Pancreas (tissue), 10 donors: ENCODE measurements at regions not wholly inside any gene's neighbourhood (a gene's known extent, or its start where the extent isn't known, plus 50 kb on each side); places are given as distances from the start of the nearest gene placed in this dataset.

Experiments used
- ATAC-seq, 4 donors: fragments of 200-7000 bp; cut with Tn5 transposase; one replicate each; pipeline versions ENCODE4 v1.8.0 to v1.9.1; 2020; ENCODE audit warnings: mild to moderate bottlenecking in 4 of 4, moderate library complexity in 4 of 4
- DNase-seq, 6 donors: peaks; one replicate each; pipeline ENCODE4 v3.0.0-alpha.2; 2020
- FAIRE-seq: peaks from 2 replicates; lab custom pipeline; 2012; peaks lifted over from hg19 to GRCh38; lab: Jason Lieb, UNC
- H3K27ac ChIP-seq, 4 donors: fragments of 200-600 bp; sonication (generic); 1 replicate in 3 of 4; 2 replicates in 1 of 4; pipeline versions ENCODE4 v1.5.0 to v1.8.0; 2020
- H3K27me3 ChIP-seq, 4 donors: fragments of 200-600 bp; one replicate each; pipeline ENCODE4 v1.8.0; 2021
- H3K36me3 ChIP-seq, 3 donors: fragments of 200-600 bp; sonication (generic) in 1 of 3; one replicate each; pipeline versions ENCODE4 v1.5.0 to v1.8.0; 2020 to 2021
- H3K4me1 ChIP-seq, 3 donors: fragments of 200-600 bp; one replicate each; pipeline ENCODE4 v1.8.0; 2021
- H3K4me3 ChIP-seq, 4 donors: fragments of 200-600 bp; sonication (generic) in 2 of 4; one replicate each; pipeline versions ENCODE4 v1.5.0 to v1.8.0; 2020 to 2021
- H3K9me3 ChIP-seq, 4 donors: fragments of 200-600 bp; one replicate each; pipeline ENCODE4 v1.8.0; 2021
- WGBS, 2 donors: extraction: QIAGEN DNeasy Blood & Tissue Kit; methylation state at CpG; one replicate each; pipeline ENCODE4 v1.1.7; 2013; 5-methylcytosine and 5-hydroxymethylcytosine counted together
- intact Hi-C, 3 donors: fragments of 100-400 bp; cut with DNase I; formaldehyde crosslinking; loops; one replicate each; pipeline versions ENCODE4 v1.11.1 to v1.14.2; 2022
- TF ChIP-seq, protein P1 (sequence below), 4 donors: fragments of 200-600 bp; sonication (generic) in 3 of 4; IDR thresholded peaks; one replicate each; pipeline versions ENCODE4 v1.5.0 to v1.8.0; 2021; ENCODE audit warnings: antibody characterized with exemption in 4 of 4
- donor health status: healthy with polysubstance abuse.
- donor health status: DM: no; HTN: no; CAD: no; lungs with moderate emphysema.
- donor health status: DM: no; HTN: no; CAD: no.
- donor health status: control.
- donor health status: control.
- donor health status: Bipolar disorder and iron deficiency.
- donor health status: DM: yes; HTN: yes; CAD: no.
- donor health status: DM: no; HTN: no; CAD: no.
- donor health status: DM: no; HTN: no; CAD: no.
- donor health status: DM: yes; HTN: yes; CAD: no.

DNA sequence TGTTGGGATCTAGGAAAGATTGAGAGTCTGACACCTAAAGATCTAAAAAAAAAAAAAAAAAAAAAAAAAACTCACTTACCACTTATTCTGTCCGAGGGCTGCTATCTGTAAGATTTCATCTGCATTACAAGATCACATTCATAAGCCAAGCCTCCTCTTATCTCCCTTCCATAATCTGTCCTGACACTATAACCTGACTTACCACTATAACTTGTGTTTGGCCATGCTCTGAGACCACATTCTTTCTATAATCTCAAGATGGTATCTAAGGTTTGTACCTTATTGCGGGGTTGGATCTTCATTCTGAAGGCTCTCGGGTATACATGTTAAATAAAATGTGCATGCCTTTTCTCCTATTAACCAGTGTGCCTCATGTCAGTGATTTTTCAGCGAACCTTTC is 144.4 kb downstream of the MAGEB17 start:
- DNase-seq, result no peak

DNA sequence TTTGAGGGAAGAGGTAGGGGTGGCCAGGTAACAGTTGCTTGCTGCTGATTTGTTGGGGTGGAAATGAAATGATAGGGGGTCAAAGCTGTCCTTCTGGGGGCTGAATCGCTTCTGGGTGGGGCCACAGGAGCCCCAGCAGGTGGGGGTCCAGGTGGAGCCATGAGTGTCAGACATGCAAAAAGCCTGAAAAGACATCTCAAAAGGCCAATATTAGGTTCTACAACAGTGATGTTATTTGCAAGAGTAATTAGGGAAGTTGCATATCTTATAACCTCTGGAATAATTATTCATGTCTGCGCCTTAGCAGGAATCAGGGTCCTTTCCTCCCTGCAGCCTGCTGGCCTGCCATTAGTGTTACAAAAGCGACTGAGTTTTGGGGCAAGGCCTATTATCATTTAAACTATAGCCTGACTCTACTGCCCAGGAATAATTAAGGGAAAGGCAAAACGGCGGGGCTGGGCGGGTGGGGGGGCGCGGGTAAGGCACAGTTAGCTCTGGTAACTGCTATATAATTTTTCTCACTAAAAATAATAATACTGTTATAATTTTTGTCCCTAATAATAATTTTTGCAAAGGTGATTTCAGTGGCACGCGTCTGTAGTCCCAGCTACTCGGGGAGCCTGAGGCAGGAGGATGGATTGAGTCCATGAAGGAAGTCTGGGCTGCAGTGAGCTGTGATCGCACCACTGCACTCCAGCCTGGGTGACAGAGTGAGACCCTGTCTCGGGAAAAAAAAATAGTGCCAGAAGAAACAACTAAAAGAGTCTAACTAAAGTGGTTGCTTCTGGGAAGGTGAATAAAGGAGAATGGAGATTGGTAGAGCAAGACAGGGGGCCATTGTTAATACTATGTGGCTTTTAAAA is 145.7 kb downstream of the MAGEB17 start:
- Histone ChIP-seq H3K4me3 (no peak overlapping the region), H3K9me3 (no peaks in the 10 kb centered on the region), H3K36me3 (no peaks in the 10 kb centered on the region), H3K27ac (no peak overlapping the region), H3K27me3 (peaks cover 0 to 7% (median 0%) of the 10 kb centered on the region in 4 donors), H3K4me1 (no peaks in the 10 kb centered on the region)
- WGBS, 2 donors, result 71 to 79% methylated on average over 13 of the region's 13 CpGs
- DNase-seq, result no peak
- TF ChIP-seq, protein P1, sequence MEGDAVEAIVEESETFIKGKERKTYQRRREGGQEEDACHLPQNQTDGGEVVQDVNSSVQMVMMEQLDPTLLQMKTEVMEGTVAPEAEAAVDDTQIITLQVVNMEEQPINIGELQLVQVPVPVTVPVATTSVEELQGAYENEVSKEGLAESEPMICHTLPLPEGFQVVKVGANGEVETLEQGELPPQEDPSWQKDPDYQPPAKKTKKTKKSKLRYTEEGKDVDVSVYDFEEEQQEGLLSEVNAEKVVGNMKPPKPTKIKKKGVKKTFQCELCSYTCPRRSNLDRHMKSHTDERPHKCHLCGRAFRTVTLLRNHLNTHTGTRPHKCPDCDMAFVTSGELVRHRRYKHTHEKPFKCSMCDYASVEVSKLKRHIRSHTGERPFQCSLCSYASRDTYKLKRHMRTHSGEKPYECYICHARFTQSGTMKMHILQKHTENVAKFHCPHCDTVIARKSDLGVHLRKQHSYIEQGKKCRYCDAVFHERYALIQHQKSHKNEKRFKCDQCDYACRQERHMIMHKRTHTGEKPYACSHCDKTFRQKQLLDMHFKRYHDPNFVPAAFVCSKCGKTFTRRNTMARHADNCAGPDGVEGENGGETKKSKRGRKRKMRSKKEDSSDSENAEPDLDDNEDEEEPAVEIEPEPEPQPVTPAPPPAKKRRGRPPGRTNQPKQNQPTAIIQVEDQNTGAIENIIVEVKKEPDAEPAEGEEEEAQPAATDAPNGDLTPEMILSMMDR (IDR thresholded peaks at IDR 0.05), result no peak
- no peak for ATAC-seq
- FAIRE-seq, result no peak
- intact Hi-C loops, result no loop called here

More for the DNA sequence above, 144.4 kb downstream of the MAGEB17 start:
- Histone ChIP-seq H3K27ac (no peak overlapping the region), H3K36me3 (no peaks in the 10 kb centered on the region), H3K4me3 (no peak overlapping the region), H3K4me1 (no peaks in the 10 kb centered on the region), H3K9me3 (no peaks in the 10 kb centered on the region), H3K27me3 (peaks cover 0 to 7% (median 1%) of the 10 kb centered on the region in 4 donors)
- TF ChIP-seq, protein P1 (IDR thresholded peaks at IDR 0.05), result no peak
- FAIRE-seq (no peak), ATAC-seq (no peak)
- intact Hi-C loops, result no loop called here
- WGBS, 2 donors, result 66 to 78% methylated on average over 4 of the region's 4 CpGs

DNA sequence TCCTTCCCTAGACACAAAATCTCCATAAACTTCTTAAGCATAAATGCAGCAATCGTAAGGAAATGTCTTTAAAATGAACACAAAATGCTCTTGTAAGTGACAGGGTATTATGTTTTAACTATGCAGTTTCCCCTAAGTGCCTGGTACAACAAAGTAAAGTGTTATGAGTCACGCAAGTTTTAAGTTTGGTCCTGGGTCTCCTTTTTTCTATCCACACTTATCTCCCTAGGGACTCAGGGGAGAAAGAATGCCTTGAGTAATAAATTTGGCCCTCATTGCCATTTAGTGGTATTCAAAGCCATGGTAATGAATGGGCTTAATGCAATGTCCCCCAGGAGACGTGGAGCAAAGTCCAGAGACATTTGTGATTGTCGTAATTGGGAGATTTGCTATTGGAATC is 149.1 kb downstream of the MAGEB17 start:
- intact Hi-C loops, result no loop called here

DNA sequence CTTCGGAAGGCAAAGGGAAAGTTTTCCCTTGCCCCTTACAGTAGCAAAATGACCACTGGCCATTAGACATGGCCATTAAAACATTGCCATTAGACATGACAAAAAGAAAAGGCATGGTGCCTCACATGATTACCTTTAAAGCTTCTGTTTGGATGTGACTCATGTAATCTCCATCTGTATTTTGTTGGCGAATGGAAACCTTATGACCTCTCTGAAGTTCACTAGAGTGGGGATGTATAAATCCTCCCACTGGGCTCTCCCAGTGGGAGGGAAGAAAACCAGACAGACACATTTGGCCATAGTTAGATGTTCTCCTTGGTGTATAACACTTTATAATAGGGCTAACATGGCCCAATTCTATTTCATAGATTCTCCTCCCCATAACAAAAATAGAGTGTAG is 152.6 kb downstream of the MAGEB17 start:
- ATAC-seq (no peak), DNase-seq (no peak), FAIRE-seq (no peak)
- H3K36me3 ChIP-seq, result no peaks in the 10 kb centered on the region
- H3K27me3 ChIP-seq, result no peaks in the 10 kb centered on the region
- H3K4me3 ChIP-seq, result no peak overlapping the region
- no peak overlapping the region for H3K27ac ChIP-seq
- no peaks in the 10 kb centered on the region for H3K4me1 ChIP-seq
- TF ChIP-seq, protein P1 (IDR thresholded peaks at IDR 0.05), result no peak
- intact Hi-C loops, result no loop called here
- 61 to 67% methylated on average over 2 of the region's 2 CpGs for WGBS, 2 donors
- H3K9me3 ChIP-seq, result no peaks in the 10 kb centered on the region

More for the DNA sequence above, 149.1 kb downstream of the MAGEB17 start:
- Histone ChIP-seq H3K27ac (no peak overlapping the region), H3K4me1 (no peaks in the 10 kb centered on the region), H3K4me3 (no peak overlapping the region), H3K36me3 (no peaks in the 10 kb centered on the region), H3K9me3 (no peaks in the 10 kb centered on the region), H3K27me3 (no peaks in the 10 kb centered on the region)
- WGBS, 2 donors, result 71 to 72% methylated on average over 4 of the region's 4 CpGs
- TF ChIP-seq, protein P1 (IDR thresholded peaks at IDR 0.05), result no peak
- DNase-seq (no peak), ATAC-seq (no peak), FAIRE-seq (no peak)

DNA sequence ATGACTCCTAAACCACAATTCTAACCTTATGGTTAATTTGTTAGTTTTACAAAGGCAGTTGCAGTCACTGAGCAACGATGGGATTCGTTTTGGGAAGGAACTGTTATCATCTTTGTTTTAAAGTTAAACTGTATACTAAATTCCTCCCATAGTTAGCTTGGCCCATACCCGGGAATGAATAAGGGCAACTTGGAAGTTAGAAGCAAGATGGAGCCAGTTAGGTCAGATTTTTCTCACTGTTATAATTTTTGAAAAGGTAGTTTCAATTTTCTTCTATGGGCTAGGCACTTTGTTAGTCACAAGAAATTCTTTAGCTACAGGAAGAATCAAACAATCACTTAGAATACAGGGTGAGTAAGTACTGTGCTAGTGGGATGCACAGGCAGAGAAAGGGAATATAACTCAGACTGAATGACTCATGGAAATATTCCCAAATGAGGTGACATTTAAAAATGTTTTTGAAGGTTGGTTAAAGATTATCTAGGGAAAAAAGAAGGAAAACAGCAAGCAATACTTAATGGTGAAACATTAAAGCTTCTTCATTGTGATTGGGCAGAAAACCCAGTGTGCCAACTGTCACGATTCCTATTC is 153.6 kb downstream of the MAGEB17 start:
- WGBS, 2 donors, result 59 to 61% methylated on average over 4 of the region's 4 CpGs
- H3K27ac ChIP-seq, result no peak overlapping the region
- H3K9me3 ChIP-seq, result no peaks in the 10 kb centered on the region
- no peaks in the 10 kb centered on the region for H3K36me3 ChIP-seq
- no peak for ATAC-seq
- H3K27me3 ChIP-seq, result no peaks in the 10 kb centered on the region
- no peak overlapping the region for H3K4me3 ChIP-seq
- no peak for DNase-seq
- TF ChIP-seq, protein P1 (IDR thresholded peaks at IDR 0.05), result no peak
- FAIRE-seq, result no peak
- no peaks in the 10 kb centered on the region for H3K4me1 ChIP-seq
- intact Hi-C loops, result no loop called here
